ENCODE measurements at regions not wholly inside any gene's neighbourhood (a gene's known extent, or its start where the extent isn't known, plus 50 kb on each side); places are given as distances from the start of the nearest gene placed in this dataset.

GRCh38 chr6:85033547-85033946 lies 269.1 kb upstream of the TBX18 start:
- intact Hi-C loops (cut with DNase I): no loop called here
- H3K4me3 ChIP-seq: no peak overlapping the region
- TF ChIP-seq CTCF (IDR thresholded peaks at IDR 0.05): no peak
- H3K27me3 ChIP-seq: no peaks in the 10 kb centered on the region
- H3K9me3 ChIP-seq: no peaks in the 10 kb centered on the region
- no peaks in the 10 kb centered on the region for H3K4me1 ChIP-seq
- no peaks in the 10 kb centered on the region for H3K36me3 ChIP-seq
- H3K9ac ChIP-seq (ENCODE audit: low read depth in 2 of 2, low read length in 2 of 2): no peak overlapping the region
- H3K27ac ChIP-seq: no peak overlapping the region
- no peak for DNase-seq

GRCh38 chr6:85026021-85026420 lies 261.6 kb upstream of the TBX18 start:
- Histone ChIP-seq H3K27me3 (no peaks in the 10 kb centered on the region), H3K4me1 (no peaks in the 10 kb centered on the region), H3K4me3 (no peak overlapping the region), H3K36me3 (no peaks in the 10 kb centered on the region), H3K9ac (ENCODE audit: low read depth in 2 of 2, low read length in 2 of 2) (no peak overlapping the region), H3K9me3 (no peaks in the 10 kb centered on the region), H3K27ac (no peak overlapping the region)
- DNase-seq: no peak
- intact Hi-C loops (cut with DNase I): no loop called here
- no peak for TF ChIP-seq CTCF (IDR thresholded peaks at IDR 0.05)

GRCh38 chr6:85023721-85024120 lies 259.3 kb upstream of the TBX18 start:
- no peaks in the 10 kb centered on the region for H3K4me1 ChIP-seq
- H3K4me3 ChIP-seq: no peak overlapping the region
- TF ChIP-seq CTCF (IDR thresholded peaks at IDR 0.05): no peak
- no peaks in the 10 kb centered on the region for H3K27me3 ChIP-seq
- H3K27ac ChIP-seq: no peak overlapping the region
- H3K9ac ChIP-seq (ENCODE audit: low read depth in 2 of 2, low read length in 2 of 2): no peak overlapping the region
- DNase-seq: no peak
- H3K36me3 ChIP-seq: no peaks in the 10 kb centered on the region
- intact Hi-C loops (cut with DNase I): no loop called here
- no peaks in the 10 kb centered on the region for H3K9me3 ChIP-seq

- DNase-seq: no peak
- no peaks in the 10 kb centered on the region for H3K4me1 ChIP-seq
- no peak for TF ChIP-seq CTCF (IDR thresholded peaks at IDR 0.05)
- H3K27me3 ChIP-seq: no peaks in the 10 kb centered on the region
- no peaks in the 10 kb centered on the region for H3K36me3 ChIP-seq
- H3K9ac ChIP-seq (ENCODE audit: low read depth in 2 of 2, low read length in 2 of 2): no peak overlapping the region
- no peak overlapping the region for H3K27ac ChIP-seq
- intact Hi-C loops (cut with DNase I): no loop called here
- H3K9me3 ChIP-seq: no peaks in the 10 kb centered on the region
- H3K4me3 ChIP-seq: no peak overlapping the region
These were observed 253.0 kb upstream of the TBX18 start for GRCh38 chr6:85017352-85017751.

GRCh38 chr6:85016726-85017125 lies 252.3 kb upstream of the TBX18 start:
- H3K27me3 ChIP-seq: no peaks in the 10 kb centered on the region
- no peak for TF ChIP-seq CTCF (IDR thresholded peaks at IDR 0.05)
- intact Hi-C loops (cut with DNase I): no loop called here
- no peak overlapping the region for H3K27ac ChIP-seq
- H3K4me1 ChIP-seq: no peaks in the 10 kb centered on the region
- H3K9me3 ChIP-seq: no peaks in the 10 kb centered on the region
- H3K4me3 ChIP-seq: no peak overlapping the region
- DNase-seq: no peak
- no peak overlapping the region for H3K9ac ChIP-seq (ENCODE audit: low read depth in 2 of 2, low read length in 2 of 2)
- H3K36me3 ChIP-seq: no peaks in the 10 kb centered on the region

Data from colonic mucosa (tissue), 4 donors.